IMR-90 (cell line): ENCODE measurements at regions not wholly inside any gene's neighbourhood (a gene's known extent, or its start where the extent isn't known, plus 50 kb on each side); places are given as distances from the start of the nearest gene placed in this dataset.

ENCODE experiments used
- ATAC-seq: fragments of 200-7000 bp; cut with Tn5 transposase; 2 replicates; pipeline ENCODE4 v1.9.1; 2020; ENCODE audit warnings: low read depth, mild to moderate bottlenecking, moderate library complexity
- BruUV-seq: library from RNA; stranded (reverse); fragments of 400-500 nt; replicated peaks from 2 replicates; lab custom pipeline; 2021; lab: Mats Ljungman, UMichigan
- CTCF ChIA-PET: fragments of 300-600 bp; formaldehyde crosslinking; extraction: SDS; loops from one replicate; lab custom pipeline; 2021; ENCODE audit warnings: antibody characterized with exemption; lab: Yijun Ruan, JAX
- POLR2A ChIA-PET: fragments of 300-600 bp; sonication (Branson Sonifier 250); formaldehyde crosslinking; loops from one replicate; lab custom pipeline; 2022; ENCODE audit warnings: antibody characterized with exemption; ENCODE audit not compliant: unreplicated experiment; lab: Charles Lee
- DNase-seq: peaks from one replicate; pipeline ENCODE4 v3.0.0; 2013
- H2AFZ ChIP-seq: replicated peaks from 2 replicates; pipeline ENCODE3; 2013; ENCODE audit warnings: low read length, mild to moderate bottlenecking; ENCODE audit not compliant: poor library complexity
- H2AK5ac ChIP-seq: 2 replicates; pipeline ENCODE4 v1.6.1; 2013; ENCODE audit warnings: low read depth, low read length, inconsistent platforms
- H2AK9ac ChIP-seq: replicated peaks from 2 replicates; pipeline ENCODE3; 2013; ENCODE audit warnings: mild to moderate bottlenecking, low read depth, low read length, moderate library complexity; ENCODE audit not compliant: poor library complexity
- H2BK120ac ChIP-seq: 2 replicates; pipeline ENCODE4 v1.6.1; 2013; ENCODE audit warnings: low read depth, low read length, inconsistent platforms
- H2BK15ac ChIP-seq: 3 replicates; pipeline ENCODE4 v1.6.1; 2013; ENCODE audit warnings: low read depth, low read length, inconsistent platforms
- H2BK20ac ChIP-seq: 2 replicates; pipeline ENCODE4 v1.6.1; 2013; ENCODE audit warnings: low read depth, mild to moderate bottlenecking, inconsistent platforms, low read length, moderate library complexity
- H2BK5ac ChIP-seq: 2 replicates; pipeline ENCODE4 v1.6.1; 2013; ENCODE audit warnings: mild to moderate bottlenecking, low read depth, low read length, inconsistent platforms; ENCODE audit not compliant: poor library complexity, severe bottlenecking
- H3K14ac ChIP-seq: replicated peaks from 2 replicates; pipeline ENCODE4 v1.6.1; 2013; ENCODE audit warnings: low read depth, low read length, inconsistent platforms
- H3K18ac ChIP-seq: 2 replicates; pipeline ENCODE4 v1.6.1; 2013; ENCODE audit warnings: low read depth, low read length, control low read depth
- H3K23ac ChIP-seq: 2 replicates; pipeline ENCODE4 v1.6.1; 2013; ENCODE audit warnings: low read depth, low read length, inconsistent platforms
- H3K27ac ChIP-seq: 2 replicates; pipeline ENCODE4 v1.5.1; 2013; ENCODE audit warnings: mild to moderate bottlenecking, control low read depth, low read length; ENCODE audit not compliant: insufficient read depth
- H3K27me3 ChIP-seq: 2 replicates; pipeline ENCODE4 v1.6.1; 2013; ENCODE audit warnings: low read length; ENCODE audit not compliant: control insufficient read depth, insufficient read depth
- H3K36me3 ChIP-seq: 2 replicates; pipeline ENCODE4 v1.6.1; 2013; ENCODE audit warnings: low read length, mixed read lengths; ENCODE audit not compliant: control insufficient read depth, insufficient read depth
- H3K4ac ChIP-seq: 2 replicates; pipeline ENCODE4 v1.6.1; 2013; ENCODE audit warnings: low read depth, low read length, inconsistent platforms
- H3K4me1 ChIP-seq: 2 replicates; pipeline ENCODE4 v1.6.1; 2013; ENCODE audit warnings: low read length, mixed read lengths; ENCODE audit not compliant: control insufficient read depth, insufficient read depth
- H3K4me2 ChIP-seq: 2 replicates; pipeline ENCODE4 v1.6.1; 2013; ENCODE audit warnings: low read depth, mild to moderate bottlenecking, control low read depth, low read length, moderate library complexity
- H3K4me3 ChIP-seq: 2 replicates; pipeline ENCODE4 v1.5.1; 2013; ENCODE audit warnings: low read depth, mild to moderate bottlenecking, control low read depth, low read length, moderate library complexity; ENCODE audit not compliant: insufficient read depth
- H3K56ac ChIP-seq: 2 replicates; pipeline ENCODE4 v1.6.1; 2013; ENCODE audit warnings: low read length, inconsistent platforms; ENCODE audit not compliant: insufficient read depth; ENCODE audit errors: extremely low read depth
- H3K79me1 ChIP-seq, 2 experiments: 2 replicates each; pipeline ENCODE4 v1.6.1; 2013; ENCODE audit warnings: low read length in 2 of 2, inconsistent platforms in 1 of 2, low read depth in 1 of 2
- H3K9ac ChIP-seq: 2 replicates; pipeline ENCODE4 v1.6.1; 2013; ENCODE audit warnings: low read depth, low read length, control low read depth
- H3K9me1 ChIP-seq: 2 replicates; pipeline ENCODE4 v1.6.1; 2013; ENCODE audit warnings: low read length, inconsistent platforms; ENCODE audit not compliant: insufficient read depth
- H3K9me3 ChIP-seq: 2 replicates; pipeline ENCODE4 v1.6.1; 2013; ENCODE audit warnings: low read length; ENCODE audit not compliant: control insufficient read depth, insufficient read depth
- H4K20me1 ChIP-seq: 2 replicates; pipeline ENCODE4 v1.6.1; 2013; ENCODE audit warnings: low read length, inconsistent platforms; ENCODE audit not compliant: insufficient read depth
- H4K5ac ChIP-seq: 2 replicates; pipeline ENCODE4 v1.6.1; 2013; ENCODE audit warnings: mild to moderate bottlenecking, low read depth, low read length, control low read depth
- H4K8ac ChIP-seq, 2 experiments: 2 replicates each; pipeline ENCODE4 v1.6.1; 2013; ENCODE audit warnings: low read depth in 2 of 2, low read length in 2 of 2, control low read depth in 1 of 2, inconsistent platforms in 1 of 2
- H4K91ac ChIP-seq: 2 replicates; pipeline ENCODE4 v1.6.1; 2013; ENCODE audit warnings: low read depth, low read length, inconsistent platforms; ENCODE audit not compliant: insufficient read depth
- BHLHE40 ChIP-seq: fragments of 150-350 bp; IDR thresholded peaks from 2 replicates; pipeline ENCODE4 v1.6.1; 2016; ENCODE audit warnings: mild to moderate bottlenecking, low read depth, low read length
- CEBPB ChIP-seq: IDR thresholded peaks from 2 replicates; pipeline ENCODE4 v1.6.1; 2012; ENCODE audit warnings: low read depth, low read length, improper control_type of control experiment
- CTCF ChIP-seq: conservative IDR thresholded peaks from 2 replicates; pipeline ENCODE4 v1.5.1; 2012; ENCODE audit warnings: mild to moderate bottlenecking, low read depth, low read length, improper control_type of control experiment
- FOS ChIP-seq: fragments of 150-350 bp; IDR thresholded peaks from 2 replicates; pipeline ENCODE4 v1.6.1; 2016; ENCODE audit warnings: low read depth, low read length
- NFE2L2 ChIP-seq: fragments of 150-350 bp; IDR thresholded peaks from 2 replicates; pipeline ENCODE4 v1.6.1; 2016; ENCODE audit warnings: low read depth, mild to moderate bottlenecking, low read length
- POLR2A ChIP-seq: IDR thresholded peaks from 2 replicates; pipeline ENCODE4 v1.6.1; 2012; ENCODE audit warnings: mild to moderate bottlenecking, low read depth, low read length
- RAD21 ChIP-seq: IDR thresholded peaks from 2 replicates; pipeline ENCODE4 v1.6.1; 2012; ENCODE audit warnings: low read length, improper control_type of control experiment
- RCOR1 ChIP-seq: IDR thresholded peaks from 2 replicates; pipeline ENCODE4 v1.6.1; 2012; ENCODE audit warnings: mild to moderate bottlenecking, low read length, improper control_type of control experiment; ENCODE audit not compliant: insufficient replicate concordance
- USF2 ChIP-seq: fragments of 150-350 bp; IDR thresholded peaks from 2 replicates; pipeline ENCODE4 v1.6.1; 2017; ENCODE audit warnings: mild to moderate bottlenecking, antibody characterized with exemption, low read length, low read depth
- WGBS, 2 experiments: methylation state at CpG; one replicate each; pipeline versions ENCODE4 v1.1.5 to v1.1.7; 2013; ENCODE audit warnings: missing lambda C conversion rate in 2 of 2; ENCODE audit not compliant: insufficient read length in 1 of 2; ENCODE audit errors: extremely low coverage in 2 of 2; 5-methylcytosine and 5-hydroxymethylcytosine counted together
- dilution Hi-C: fragments of 300-500 bp; cut with HindIII; formaldehyde crosslinking; loops from one replicate; pipeline ENCODE4 v1.14.3; 2018; ENCODE audit warnings: low sequenced_read_pairs; ENCODE audit not compliant: unreplicated experiment
- in situ Hi-C: fragments of 300-500 bp; cut with MboI; formaldehyde crosslinking; loops from 3 replicates; pipeline ENCODE4 v1.14.3; 2019; ENCODE audit warnings: low sequenced_read_pairs, inconsistent platforms, mixed read lengths
- intact Hi-C: fragments of 100-400 bp; cut with micrococcal nuclease; formaldehyde crosslinking; loops from 2 replicates; pipeline ENCODE4 v1.10.0; 2022

- Histone ChIP-seq H3K9ac (no peak overlapping the region), H2AK9ac (no peak overlapping the region), H3K14ac (no peak overlapping the region), H3K9me1 (no peaks in the 10 kb centered on the region), H4K91ac (no peak overlapping the region), H3K79me1 (no peaks in the 10 kb centered on the region), H3K4ac (no peak overlapping the region), H4K20me1 (no peaks in the 10 kb centered on the region), H4K8ac (no peak overlapping the region), H2BK20ac (no peak overlapping the region), H2BK5ac (no peak overlapping the region), H3K4me3 (no peak overlapping the region), H3K4me2 (no peak overlapping the region), H2BK120ac (no peak overlapping the region), H3K36me3 (no peaks in the 10 kb centered on the region), H2BK15ac (no peak overlapping the region), H3K27me3 (no peaks in the 10 kb centered on the region), H3K27ac (no peak overlapping the region), H2AK5ac (no peak overlapping the region), H3K23ac (no peak overlapping the region), H4K5ac (no peak overlapping the region), H2AFZ (no peak overlapping the region), H3K56ac (no peak overlapping the region), H3K9me3 (peaks cover 17% of the 10 kb centered on the region; the same call in 1 of the 2 replicates), H3K4me1 (no peaks in the 10 kb centered on the region), H3K18ac (no peak overlapping the region)
- dilution Hi-C loops: no loop called here
- CTCF ChIA-PET: no interaction called here
- in situ Hi-C loops: no loop called here
- POLR2A ChIA-PET: no interaction called here
- TF ChIP-seq CTCF: no peak
- TF ChIP-seq NFE2L2: no peak
- no peak for TF ChIP-seq USF2
- TF ChIP-seq POLR2A: no peak
- no peak for TF ChIP-seq BHLHE40
- no peak for TF ChIP-seq FOS
- no peak for TF ChIP-seq CEBPB
- TF ChIP-seq RCOR1: no peak
- TF ChIP-seq RAD21: no peak
- intact Hi-C loops: no loop called here
- no TSS peak for BruUV-seq
- WGBS, 2 experiments: no CpG with 5 or more reads among the region's 1 CpG
- no peak for DNase-seq
- no peak for ATAC-seq
These were observed 552.3 kb upstream of the GRM3 start for GRCh38 chr7:86091369-86091768.
